ENCODE measurements at regions not wholly inside any gene's neighbourhood (a gene's known extent, or its start where the extent isn't known, plus 50 kb on each side); places are given as distances from the start of the nearest gene placed in this dataset.

- H4K20me1 ChIP-seq (replicated peaks; ENCODE audit: control insufficient read depth, extremely low read depth, insufficient read depth, low read length) = no peaks in the 10 kb centered on the region
- no peaks in the 10 kb centered on the region for H3K4me1 ChIP-seq (ENCODE audit: control insufficient read depth, extremely low read depth, insufficient read depth, low read length)
- no peak overlapping the region for H3K27ac ChIP-seq (ENCODE audit: insufficient read depth, low read depth, low read length)
- TF ChIP-seq GATA2 (IDR thresholded peaks at IDR 0.05; ENCODE audit: insufficient read depth, insufficient read length, low read depth, low read length) = no peak
- no peak for TF ChIP-seq POLR2A (IDR thresholded peaks at IDR 0.05; ENCODE audit: low read depth, low read length)
- TF ChIP-seq JUN (IDR thresholded peaks at IDR 0.05; ENCODE audit: borderline replicate concordance, insufficient read depth, insufficient read length, low read depth) = no peak
- TF ChIP-seq MAX (IDR thresholded peaks at IDR 0.05; ENCODE audit: insufficient read depth, insufficient read length) = no peak
- TF ChIP-seq POLR2AphosphoS5 (IDR thresholded peaks at IDR 0.05; ENCODE audit: insufficient read depth, low read depth, low read length) = no peak
- no peak for TF ChIP-seq EZH2 (IDR thresholded peaks at IDR 0.05; ENCODE audit: borderline replicate concordance, low read depth, low read length, severe bottlenecking)
- TF ChIP-seq CTCF (IDR thresholded peaks at IDR 0.05; ENCODE audit: extremely low read depth in 1 of 2, insufficient read depth in 1 of 2, low read depth in 1 of 2, low read length in 2 of 2) = no peak
- no peak for TF ChIP-seq FOS (IDR thresholded peaks at IDR 0.05; ENCODE audit: borderline replicate concordance, insufficient read depth, low read length)
- no peak for TF ChIP-seq MYC (IDR thresholded peaks at IDR 0.05; ENCODE audit: low read depth, low read length)
- H3K9ac ChIP-seq (replicated peaks; ENCODE audit: extremely low read depth, insufficient read depth, low read length) = no peak overlapping the region
- H2AFZ ChIP-seq (ENCODE audit: low read depth, low read length) = no peak overlapping the region
- H3K79me2 ChIP-seq (ENCODE audit: control insufficient read depth, insufficient read depth, low read length) = no peaks in the 10 kb centered on the region
- FAIRE-seq (no peak), DNase-seq (ENCODE audit: low read depth, low spot score) (no peak)
- BruUV-seq (replicated peaks) = no TSS peak
- no peaks in the 10 kb centered on the region for H3K36me3 ChIP-seq (ENCODE audit: control insufficient read depth in 2 of 2, extremely low read depth in 1 of 2, insufficient read depth in 2 of 2, low read length in 2 of 2)
- no peaks in the 10 kb centered on the region for H3K27me3 ChIP-seq (ENCODE audit: control insufficient read depth in 2 of 2, insufficient read depth in 2 of 2, low read length in 2 of 2)
- no peak overlapping the region for H3K4me3 ChIP-seq (replicated peaks in 1 of 3; ENCODE audit: insufficient read depth in 1 of 3, low read depth in 1 of 3, low read length in 3 of 3)
- POLR2A ChIA-PET = no interaction called here
- intact Hi-C loops (cut with micrococcal nuclease) (no loop called here), dilution Hi-C loops (cut with MboI; ENCODE audit: extremely low pct_ligation_motif_present, low sequenced_read_pairs) (no loop called here)
- no peaks in the 10 kb centered on the region for H3K9me1 ChIP-seq (replicated peaks; ENCODE audit: control insufficient read depth, extremely low read depth, insufficient read depth, low read length)
- no peaks in the 10 kb centered on the region for H3K9me3 ChIP-seq (replicated peaks; ENCODE audit: control insufficient read depth, insufficient read depth, low read length)
- no peak overlapping the region for H3K4me2 ChIP-seq (ENCODE audit: insufficient read depth, low read length)
- CTCF ChIA-PET = no interaction called here
Observed at GRCh38 chr10:121675344-121675743, 77.1 kb upstream of the FGFR2 start.
